IPS-11a (cell line): ENCODE measurements at regions not wholly inside any gene's neighbourhood (a gene's known extent, or its start where the extent isn't known, plus 50 kb on each side); places are given as distances from the start of the nearest gene placed in this dataset.
"Not testable (repeated sequence)": the region's sequence is repeated elsewhere in the genome, so short reads cannot be mapped to it uniquely, and the experiment has no call there.

ENCODE experiments used
- H3K4me3 ChIP-seq: one replicate; pipeline ENCODE4 v1.5.1; 2013; ENCODE audit warnings: low read depth, low read length, control low read depth

GRCh38 chrX:121169099-121170035 lies 122.0 kb downstream of the GLUD2 start:
- no peak overlapping the region for H3K4me3 ChIP-seq

GRCh38 chrX:121172703-121173102 lies 125.3 kb downstream of the GLUD2 start:
- no peak overlapping the region for H3K4me3 ChIP-seq

GRCh38 chrX:121179972-121180371 lies 132.6 kb downstream of the GLUD2 start:
- H3K4me3 ChIP-seq: no peak overlapping the region

- no peak overlapping the region for H3K4me3 ChIP-seq
These were observed 144.4 kb downstream of the GLUD2 start for GRCh38 chrX:121191779-121192178.

GRCh38 chrX:121195719-121196118 lies 148.3 kb downstream of the GLUD2 start:
- H3K4me3 ChIP-seq: no peak overlapping the region

GRCh38 chrX:121196872-121197444 lies 149.5 kb downstream of the GLUD2 start:
- H3K4me3 ChIP-seq: not testable (repeated sequence)

GRCh38 chrX:121208563-121208962 lies 161.2 kb downstream of the GLUD2 start:
- no peak overlapping the region for H3K4me3 ChIP-seq

GRCh38 chrX:121216641-121217374 lies 169.4 kb downstream of the GLUD2 start:
- no peak overlapping the region for H3K4me3 ChIP-seq

- no peak overlapping the region for H3K4me3 ChIP-seq
These were observed 174.0 kb downstream of the GLUD2 start for GRCh38 chrX:121221322-121221977.

- no peak overlapping the region for H3K4me3 ChIP-seq
These were observed 180.5 kb downstream of the GLUD2 start for GRCh38 chrX:121227888-121228287.

GRCh38 chrX:121231566-121232358 lies 184.4 kb downstream of the GLUD2 start:
- H3K4me3 ChIP-seq: no peak overlapping the region

GRCh38 chrX:121236040-121236439 lies 188.6 kb downstream of the GLUD2 start:
- H3K4me3 ChIP-seq: no peak overlapping the region

- no peak overlapping the region for H3K4me3 ChIP-seq
These were observed 190.7 kb downstream of the GLUD2 start for GRCh38 chrX:121238093-121238492.

- H3K4me3 ChIP-seq: no peak overlapping the region
These were observed 197.1 kb downstream of the GLUD2 start for GRCh38 chrX:121244511-121244910.

GRCh38 chrX:121245763-121246162 lies 198.4 kb downstream of the GLUD2 start:
- no peak overlapping the region for H3K4me3 ChIP-seq

GRCh38 chrX:121254336-121254735 lies 206.9 kb downstream of the GLUD2 start:
- H3K4me3 ChIP-seq: no peak overlapping the region

- no peak overlapping the region for H3K4me3 ChIP-seq
These were observed 209.2 kb downstream of the GLUD2 start for GRCh38 chrX:121256647-121257046.

GRCh38 chrX:121258545-121258944 lies 211.1 kb downstream of the GLUD2 start:
- H3K4me3 ChIP-seq: no peak overlapping the region

- no peak overlapping the region for H3K4me3 ChIP-seq
These were observed 211.8 kb downstream of the GLUD2 start for GRCh38 chrX:121259170-121259569.

- no peak overlapping the region for H3K4me3 ChIP-seq
These were observed 213.3 kb downstream of the GLUD2 start for GRCh38 chrX:121260596-121261240.
